GM18507 (cell line): ENCODE measurements at regions not wholly inside any gene's neighbourhood (a gene's known extent, or its start where the extent isn't known, plus 50 kb on each side); places are given as distances from the start of the nearest gene placed in this dataset.

Experiments
- DNase-seq: peaks from one replicate; pipeline ENCODE4 v3.0.0; 2011; ENCODE audit warnings: low read depth; ENCODE audit not compliant: insufficient read length; ENCODE audit errors: extremely low spot score
- FAIRE-seq: peaks from 2 replicates; lab custom pipeline; 2011; peaks lifted over from hg19 to GRCh38; lab: Jason Lieb, UNC

- no peak for FAIRE-seq
- no peak for DNase-seq
Observed at GRCh38 chr6:140590641-140591040, 1216.2 kb upstream of the CITED2 start.

- DNase-seq (no peak), FAIRE-seq (no peak)
Observed at GRCh38 chr6:140586426-140587061, 1212.1 kb upstream of the CITED2 start.

GRCh38 chr6:140581601-140582000 lies 1207.2 kb upstream of the CITED2 start:
- no peak for FAIRE-seq
- no peak for DNase-seq

- no peak for FAIRE-seq
- DNase-seq: no peak
Observed at GRCh38 chr6:140579918-140580317, 1205.5 kb upstream of the CITED2 start.

- FAIRE-seq (no peak), DNase-seq (no peak)
Observed at GRCh38 chr6:140576004-140576555, 1201.6 kb upstream of the CITED2 start.

GRCh38 chr6:140572867-140573266 lies 1198.4 kb upstream of the CITED2 start:
- no peak for DNase-seq
- FAIRE-seq: no peak

- FAIRE-seq: no peak
- DNase-seq: no peak
Observed at GRCh38 chr6:140572129-140572528, 1197.7 kb upstream of the CITED2 start.

- no peak for DNase-seq
- no peak for FAIRE-seq
Observed at GRCh38 chr6:140571145-140571544, 1196.7 kb upstream of the CITED2 start.

- DNase-seq (no peak), FAIRE-seq (no peak)
Observed at GRCh38 chr6:140567466-140567865, 1193.0 kb upstream of the CITED2 start.

GRCh38 chr6:140566781-140567277 lies 1192.4 kb upstream of the CITED2 start:
- DNase-seq (no peak), FAIRE-seq (no peak)

GRCh38 chr6:140563728-140564127 lies 1189.3 kb upstream of the CITED2 start:
- DNase-seq: no peak
- no peak for FAIRE-seq

- FAIRE-seq (no peak), DNase-seq (no peak)
Observed at GRCh38 chr6:140561701-140562100, 1187.3 kb upstream of the CITED2 start.

GRCh38 chr6:140560671-140561070 lies 1186.2 kb upstream of the CITED2 start:
- no peak for DNase-seq
- FAIRE-seq: no peak

- no peak for DNase-seq
- FAIRE-seq: no peak
Observed at GRCh38 chr6:140559458-140559857, 1185.0 kb upstream of the CITED2 start.

- DNase-seq (no peak), FAIRE-seq (no peak)
Observed at GRCh38 chr6:140554421-140554820, 1180.0 kb upstream of the CITED2 start.

GRCh38 chr6:140548366-140548765 lies 1173.9 kb upstream of the CITED2 start:
- no peak for FAIRE-seq
- DNase-seq: no peak

GRCh38 chr6:140546640-140547039 lies 1172.2 kb upstream of the CITED2 start:
- no peak for DNase-seq
- FAIRE-seq: no peak

- DNase-seq: no peak
- FAIRE-seq: no peak
Observed at GRCh38 chr6:140544431-140544830, 1170.0 kb upstream of the CITED2 start.

GRCh38 chr6:140542863-140543262 lies 1168.4 kb upstream of the CITED2 start:
- FAIRE-seq: no peak
- no peak for DNase-seq

GRCh38 chr6:140541288-140541687 lies 1166.8 kb upstream of the CITED2 start:
- DNase-seq (no peak), FAIRE-seq (no peak)

- FAIRE-seq (no peak), DNase-seq (no peak)
Observed at GRCh38 chr6:140540743-140541142, 1166.3 kb upstream of the CITED2 start.
